A549 (cell line): ENCODE measurements at regions not wholly inside any gene's neighbourhood (a gene's known extent, or its start where the extent isn't known, plus 50 kb on each side); places are given as distances from the start of the nearest gene placed in this dataset.

Experiments
- CBX8 ChIP-seq: fragments of 200-600 bp; sonication (generic); IDR thresholded peaks from 2 replicates; pipeline ENCODE4 v1.6.1; 2016
- CHD2 ChIP-seq: fragments of 150-350 bp; IDR thresholded peaks from 2 replicates; pipeline ENCODE4 v1.6.1; 2014; ENCODE audit warnings: low read length; ENCODE audit not compliant: partially characterized antibody
- CTCF ChIP-seq: fragments of >200 bp; sonication (Bioruptor Twin); formaldehyde crosslinking; IDR thresholded peaks from 3 replicates; pipeline ENCODE4 v1.5.1; 2016
- JUNB ChIP-seq: fragments of >200 bp; sonication (Bioruptor Twin); formaldehyde crosslinking; IDR thresholded peaks from 2 replicates; pipeline ENCODE4 v1.6.1; 2016
- KDM5A ChIP-seq: fragments of 200-600 bp; sonication (generic); IDR thresholded peaks from 2 replicates; pipeline ENCODE4 v1.6.1; 2016; ENCODE audit warnings: antibody characterized with exemption, mild to moderate bottlenecking
- PBX3 ChIP-seq: IDR thresholded peaks from 2 replicates; pipeline ENCODE4 v1.6.1; 2012
- POLR2A ChIP-seq: IDR thresholded peaks from 2 replicates; pipeline ENCODE4 v1.6.1; 2012; ENCODE audit warnings: mild to moderate bottlenecking, low read length
- RFX5 ChIP-seq: fragments of 450-650 bp; IDR thresholded peaks from 2 replicates; pipeline ENCODE4 v1.7.1; 2014; ENCODE audit warnings: antibody characterized with exemption, mild to moderate bottlenecking, moderate library complexity
- SMC3 ChIP-seq: fragments of >200 bp; sonication (Bioruptor Twin); formaldehyde crosslinking; IDR thresholded peaks from 3 replicates; pipeline ENCODE4 v1.6.1; 2018; ENCODE audit warnings: inconsistent platforms

- no peak for TF ChIP-seq CBX8
- no peak for TF ChIP-seq CTCF
- no peak for TF ChIP-seq RFX5
- no peak for TF ChIP-seq JUNB
- no peak for TF ChIP-seq SMC3
- no peak for TF ChIP-seq POLR2A
- no peak for TF ChIP-seq KDM5A
- TF ChIP-seq CHD2 = no peak
- TF ChIP-seq PBX3 = no peak
These were observed 85.0 kb upstream of the ARID2 start for GRCh38 chr12:45644541-45644940.
